Neural progenitor cell (in vitro differentiated cells): ENCODE measurements at regions not wholly inside any gene's neighbourhood (a gene's known extent, or its start where the extent isn't known, plus 50 kb on each side); places are given as distances from the start of the nearest gene placed in this dataset.
A peak's percentile ranks its signal among the peaks of the same experiment; 100 is the strongest.

Experiments used
- DNase-seq: peaks from one replicate; pipeline ENCODE4 v3.0.0-alpha.2; 2016; ENCODE audit warnings: low spot score
- H2AFZ ChIP-seq: fragments of 200-600 bp; sonication (generic); replicated peaks from 2 replicates; pipeline ENCODE4 v1.6.1; 2016; ENCODE audit warnings: antibody characterized with exemption
- H3F3A ChIP-seq: fragments of 200-600 bp; sonication (generic); 2 replicates; pipeline ENCODE4 v1.6.1; 2016; ENCODE audit warnings: antibody characterized with exemption, low read depth
- H3K27ac ChIP-seq: fragments of 200-600 bp; sonication (generic); 2 replicates; pipeline ENCODE4 v1.5.1; 2016; ENCODE audit warnings: mild to moderate bottlenecking
- H3K27me3 ChIP-seq: fragments of 200-600 bp; sonication (generic); 2 replicates; pipeline ENCODE4 v1.6.1; 2016; ENCODE audit warnings: mild to moderate bottlenecking, moderate library complexity
- H3K36me3 ChIP-seq: fragments of 200-600 bp; sonication (generic); 2 replicates; pipeline ENCODE4 v1.5.1; 2016
- H3K4me1 ChIP-seq: fragments of 200-600 bp; sonication (generic); 2 replicates; pipeline ENCODE4 v1.6.1; 2016; ENCODE audit warnings: mixed run types
- H3K4me2 ChIP-seq: fragments of 200-600 bp; sonication (generic); 2 replicates; pipeline ENCODE4 v1.6.1; 2016
- H3K4me3 ChIP-seq: fragments of 200-600 bp; sonication (generic); 2 replicates; pipeline ENCODE4 v1.5.1; 2016
- H3K79me2 ChIP-seq: fragments of 200-600 bp; sonication (generic); 2 replicates; pipeline ENCODE4 v1.6.1; 2016; ENCODE audit warnings: low read depth
- H3K9ac ChIP-seq: fragments of 200-600 bp; sonication (generic); 2 replicates; pipeline ENCODE4 v1.6.1; 2016
- H3K9me3 ChIP-seq: fragments of 200-600 bp; sonication (generic); 2 replicates; pipeline ENCODE4 v1.5.1; 2016; ENCODE audit warnings: low read depth
- H4K20me1 ChIP-seq: fragments of 200-600 bp; sonication (generic); 2 replicates; pipeline ENCODE4 v1.6.1; 2016; ENCODE audit warnings: low read depth
- H3K27ac Mint-ChIP-seq: 3 replicates; pipeline ENCODE4 v1.8.0; 2021; ENCODE audit warnings: mixed read lengths
- H3K27me3 Mint-ChIP-seq: 2 replicates; pipeline ENCODE4 v1.8.0; 2022; ENCODE audit warnings: low read depth, mild to moderate bottlenecking, inconsistent platforms, moderate library complexity, mixed read lengths; ENCODE audit not compliant: insufficient read depth
- H3K36me3 Mint-ChIP-seq: 3 replicates; pipeline ENCODE4 v1.8.0; 2021; ENCODE audit warnings: mixed read lengths
- H3K4me1 Mint-ChIP-seq: 3 replicates; pipeline ENCODE4 v1.8.0; 2021; ENCODE audit warnings: mixed read lengths
- H3K4me3 Mint-ChIP-seq: 3 replicates; pipeline ENCODE4 v1.8.0; 2021; ENCODE audit warnings: mild to moderate bottlenecking, moderate library complexity, mixed read lengths
- H3K9me3 Mint-ChIP-seq: 3 replicates; pipeline ENCODE4 v1.8.0; 2020; ENCODE audit warnings: mixed read lengths
- CTCF ChIP-seq: fragments of 200-600 bp; sonication (generic); IDR thresholded peaks from 2 replicates; pipeline ENCODE4 v1.5.1; 2017; ENCODE audit warnings: antibody characterized with exemption, mild to moderate bottlenecking
- EZH2 ChIP-seq: fragments of 200-600 bp; sonication (generic); IDR thresholded peaks from 2 replicates; pipeline ENCODE4 v1.6.1; 2017; ENCODE audit warnings: antibody characterized with exemption, mild to moderate bottlenecking, moderate library complexity
- EZH2phosphoT487 ChIP-seq: fragments of 200-600 bp; sonication (generic); IDR thresholded peaks from 2 replicates; pipeline ENCODE4 v1.6.1; 2017; ENCODE audit warnings: antibody characterized with exemption

GRCh38 chr9:129311643-129312042, 133.6 kb upstream of the IER5L start:
- H3K4me3 ChIP-seq = no peak overlapping the region
- no peaks in the 10 kb centered on the region for H3K36me3 ChIP-seq
- H3K27me3 ChIP-seq = no peaks in the 10 kb centered on the region
- H3K4me2 ChIP-seq = no peak overlapping the region
- no peaks in the 10 kb centered on the region for H4K20me1 ChIP-seq
- Mint-ChIP-seq H3K36me3 (no peaks in the 10 kb centered on the region), H3K27me3 (peaks cover 18% of the 10 kb centered on the region), H3K27ac (no peak overlapping the region), H3K4me1 (peaks cover 28% of the 10 kb centered on the region), H3K4me3 (no peak overlapping the region), H3K9me3 (no peaks in the 10 kb centered on the region)
- no peaks in the 10 kb centered on the region for H3F3A ChIP-seq
- no peak for TF ChIP-seq CTCF
- TF ChIP-seq EZH2phosphoT487 = no peak
- no peak for TF ChIP-seq EZH2
- H3K27ac ChIP-seq = no peak overlapping the region
- DNase-seq = no peak
- no peaks in the 10 kb centered on the region for H3K9me3 ChIP-seq
- no peaks in the 10 kb centered on the region for H3K79me2 ChIP-seq
- no peak overlapping the region for H3K9ac ChIP-seq
- no peak overlapping the region for H2AFZ ChIP-seq
- peaks cover 3% of the 10 kb centered on the region for H3K4me1 ChIP-seq

GRCh38 chr9:129310666-129311350, 132.7 kb upstream of the IER5L start:
- Histone ChIP-seq H3K9ac (no peak overlapping the region), H3K4me3 (no peak overlapping the region), H3K27me3 (no peaks in the 10 kb centered on the region), H3K4me1 (peaks cover 3% of the 10 kb centered on the region), H3K36me3 (no peaks in the 10 kb centered on the region), H2AFZ (no peak overlapping the region), H3K9me3 (no peaks in the 10 kb centered on the region), H3K27ac (no peak overlapping the region), H3F3A (no peaks in the 10 kb centered on the region), H3K4me2 (no peak overlapping the region), H4K20me1 (no peaks in the 10 kb centered on the region), H3K79me2 (no peaks in the 10 kb centered on the region)
- H3K4me1 Mint-ChIP-seq = peaks cover 23% of the 10 kb centered on the region
- H3K27me3 Mint-ChIP-seq = peaks cover 16% of the 10 kb centered on the region
- no peaks in the 10 kb centered on the region for H3K9me3 Mint-ChIP-seq
- no peak overlapping the region for H3K27ac Mint-ChIP-seq
- TF ChIP-seq EZH2 = no peak
- TF ChIP-seq CTCF = no peak
- no peak for TF ChIP-seq EZH2phosphoT487
- no peak for DNase-seq
- no peak overlapping the region for H3K4me3 Mint-ChIP-seq
- H3K36me3 Mint-ChIP-seq = no peaks in the 10 kb centered on the region

- Histone ChIP-seq H3K36me3 (no peaks in the 10 kb centered on the region), H3K4me2 (no peak overlapping the region), H3K27me3 (no peaks in the 10 kb centered on the region), H3K9ac (no peak overlapping the region), H3K4me3 (no peak overlapping the region), H3K4me1 (peaks cover 3% of the 10 kb centered on the region), H2AFZ (no peak overlapping the region), H4K20me1 (no peaks in the 10 kb centered on the region), H3K9me3 (no peaks in the 10 kb centered on the region), H3F3A (no peaks in the 10 kb centered on the region), H3K79me2 (no peaks in the 10 kb centered on the region), H3K27ac (no peak overlapping the region)
- DNase-seq = no peak
- H3K36me3 Mint-ChIP-seq = no peaks in the 10 kb centered on the region
- peaks cover 16% of the 10 kb centered on the region for H3K27me3 Mint-ChIP-seq
- TF ChIP-seq EZH2 (no peak), EZH2phosphoT487 (no peak), CTCF (no peak)
- H3K9me3 Mint-ChIP-seq = no peaks in the 10 kb centered on the region
- H3K27ac Mint-ChIP-seq = peak overlapping the region; percentile 55
- H3K4me1 Mint-ChIP-seq = peaks cover 21% of the 10 kb centered on the region
- H3K4me3 Mint-ChIP-seq = no peak overlapping the region
Measured at GRCh38 chr9:129309906-129310305, 131.8 kb upstream of the IER5L start.
